ENCODE measurements at regions not wholly inside any gene's neighbourhood (a gene's known extent, or its start where the extent isn't known, plus 50 kb on each side); places are given as distances from the start of the nearest gene placed in this dataset.

DNA sequence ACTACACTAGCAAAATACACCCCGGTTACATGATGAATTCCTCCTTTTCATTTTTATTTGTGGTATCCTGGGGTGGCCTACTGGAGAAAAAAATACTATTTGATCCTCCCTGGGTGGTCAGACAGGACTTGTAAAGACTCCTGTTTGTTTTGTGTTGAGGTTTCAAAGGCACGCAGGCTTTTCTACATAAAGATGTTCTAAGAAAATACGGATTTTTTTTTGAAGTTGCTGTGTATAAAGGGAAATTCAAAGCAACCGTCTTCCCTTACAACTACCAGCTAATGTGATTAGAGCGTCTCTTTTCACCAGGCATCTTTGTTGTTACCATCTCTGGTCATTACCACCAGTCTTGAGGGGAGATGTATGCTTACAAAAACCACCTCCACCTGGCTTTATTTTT, 187.1 kb downstream of the SOX4 start:
- peak; percentile 29; the same call in 1 of the 2 replicates for ATAC-seq (ENCODE audit: low read depth)
- H3K9ac ChIP-seq (ENCODE audit: low read depth, low read length) = no peak overlapping the region
- no peak overlapping the region for H3K23ac ChIP-seq (ENCODE audit: low read depth, low read length)
- no peak overlapping the region for H3K4ac ChIP-seq (ENCODE audit: low read depth, low read length)
- ChIA-PET CTCF (interaction anchor here (0.6 kb wide), 1 partner anchor 9 kb away, joined by 4 read pairs; no protein-coding TSS in a partner anchor), POLR2A (ENCODE audit: unreplicated experiment) (no interaction called here)
- WGBS, 2 experiments (ENCODE audit: extremely low coverage in 2 of 2, insufficient read length in 1 of 2) = no CpG with 5 or more reads among the region's 5 CpGs
- no peak for DNase-seq
- no peak overlapping the region for H2AFZ ChIP-seq (replicated peaks; ENCODE audit: low read length, poor library complexity)
- dilution Hi-C loops (cut with HindIII; ENCODE audit: low sequenced_read_pairs, unreplicated experiment) (no loop called here), intact Hi-C loops (cut with micrococcal nuclease) (no loop called here), in situ Hi-C loops (cut with MboI; ENCODE audit: low sequenced_read_pairs) (no loop called here)
- no peak overlapping the region for H2BK20ac ChIP-seq (ENCODE audit: low read depth, low read length)
- H3K4me3 ChIP-seq (ENCODE audit: insufficient read depth, low read depth, low read length) = no peak overlapping the region
- no peaks in the 10 kb centered on the region for H4K20me1 ChIP-seq (ENCODE audit: insufficient read depth, low read length)
- peaks cover 6% of the 10 kb centered on the region for H3K9me1 ChIP-seq (ENCODE audit: insufficient read depth, low read length)
- H3K4me1 ChIP-seq (ENCODE audit: control insufficient read depth, insufficient read depth, low read length) = peaks cover 5% of the 10 kb centered on the region; the same call in 1 of the 2 replicates
- H2BK120ac ChIP-seq (ENCODE audit: low read depth, low read length) = no peak overlapping the region
- peaks cover 2% of the 10 kb centered on the region for H3K36me3 ChIP-seq (ENCODE audit: control insufficient read depth, insufficient read depth, low read length)
- H3K9me3 ChIP-seq (ENCODE audit: control insufficient read depth, insufficient read depth, low read length) = no peaks in the 10 kb centered on the region
- no peak overlapping the region for H3K56ac ChIP-seq (ENCODE audit: extremely low read depth, insufficient read depth, low read length)
- H4K8ac ChIP-seq (ENCODE audit: low read depth in 2 of 2, low read length in 2 of 2) = peak overlapping the region in 1 of 2 experiments; percentile 52; a peak in 1 of 4 replicates
- H3K14ac ChIP-seq (replicated peaks; ENCODE audit: low read depth, low read length) = no peak overlapping the region
- no peak overlapping the region for H4K5ac ChIP-seq (ENCODE audit: low read depth, low read length)
- H3K4me2 ChIP-seq (ENCODE audit: low read depth, low read length) = no peak overlapping the region
- H2BK15ac ChIP-seq (ENCODE audit: low read depth, low read length) = no peak overlapping the region
- no TSS peak for BruUV-seq (replicated peaks)
- TF ChIP-seq RFX5 (IDR thresholded peaks at IDR 0.05; ENCODE audit: low read depth, low read length) (no peak), MXI1 (IDR thresholded peaks at IDR 0.05; ENCODE audit: borderline replicate concordance, low read depth, low read length) (no peak), MAZ (IDR thresholded peaks at IDR 0.05; ENCODE audit: borderline replicate concordance, low read depth, low read length) (no peak), NFE2L2 (IDR thresholded peaks at IDR 0.05; ENCODE audit: low read depth, low read length) (no peak), RAD21 (IDR thresholded peaks at IDR 0.05; ENCODE audit: low read length) (no peak), FOS (IDR thresholded peaks at IDR 0.05; ENCODE audit: low read depth, low read length) (no peak), RCOR1 (IDR thresholded peaks at IDR 0.05; ENCODE audit: insufficient replicate concordance, low read length) (no peak), CHD1 (IDR thresholded peaks at IDR 0.05; ENCODE audit: low read depth, low read length) (no peak), POLR2A (IDR thresholded peaks at IDR 0.05; ENCODE audit: low read depth, low read length) (no peak), MAFK (IDR thresholded peaks at IDR 0.05; ENCODE audit: low read depth, low read length) (no peak), CEBPB (IDR thresholded peaks at IDR 0.05; ENCODE audit: low read depth, low read length) (no peak), BHLHE40 (IDR thresholded peaks at IDR 0.05; ENCODE audit: low read depth, low read length) (no peak)
- TF ChIP-seq, protein P1, sequence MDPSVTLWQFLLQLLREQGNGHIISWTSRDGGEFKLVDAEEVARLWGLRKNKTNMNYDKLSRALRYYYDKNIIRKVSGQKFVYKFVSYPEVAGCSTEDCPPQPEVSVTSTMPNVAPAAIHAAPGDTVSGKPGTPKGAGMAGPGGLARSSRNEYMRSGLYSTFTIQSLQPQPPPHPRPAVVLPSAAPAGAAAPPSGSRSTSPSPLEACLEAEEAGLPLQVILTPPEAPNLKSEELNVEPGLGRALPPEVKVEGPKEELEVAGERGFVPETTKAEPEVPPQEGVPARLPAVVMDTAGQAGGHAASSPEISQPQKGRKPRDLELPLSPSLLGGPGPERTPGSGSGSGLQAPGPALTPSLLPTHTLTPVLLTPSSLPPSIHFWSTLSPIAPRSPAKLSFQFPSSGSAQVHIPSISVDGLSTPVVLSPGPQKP (IDR thresholded peaks at IDR 0.05; ENCODE audit: borderline replicate concordance, low read depth, low read length) = no peak
- TF ChIP-seq, protein P2, sequence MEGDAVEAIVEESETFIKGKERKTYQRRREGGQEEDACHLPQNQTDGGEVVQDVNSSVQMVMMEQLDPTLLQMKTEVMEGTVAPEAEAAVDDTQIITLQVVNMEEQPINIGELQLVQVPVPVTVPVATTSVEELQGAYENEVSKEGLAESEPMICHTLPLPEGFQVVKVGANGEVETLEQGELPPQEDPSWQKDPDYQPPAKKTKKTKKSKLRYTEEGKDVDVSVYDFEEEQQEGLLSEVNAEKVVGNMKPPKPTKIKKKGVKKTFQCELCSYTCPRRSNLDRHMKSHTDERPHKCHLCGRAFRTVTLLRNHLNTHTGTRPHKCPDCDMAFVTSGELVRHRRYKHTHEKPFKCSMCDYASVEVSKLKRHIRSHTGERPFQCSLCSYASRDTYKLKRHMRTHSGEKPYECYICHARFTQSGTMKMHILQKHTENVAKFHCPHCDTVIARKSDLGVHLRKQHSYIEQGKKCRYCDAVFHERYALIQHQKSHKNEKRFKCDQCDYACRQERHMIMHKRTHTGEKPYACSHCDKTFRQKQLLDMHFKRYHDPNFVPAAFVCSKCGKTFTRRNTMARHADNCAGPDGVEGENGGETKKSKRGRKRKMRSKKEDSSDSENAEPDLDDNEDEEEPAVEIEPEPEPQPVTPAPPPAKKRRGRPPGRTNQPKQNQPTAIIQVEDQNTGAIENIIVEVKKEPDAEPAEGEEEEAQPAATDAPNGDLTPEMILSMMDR (conservative IDR thresholded peaks at IDR 0.05; ENCODE audit: low read depth, low read length) = no peak
- H3K27me3 ChIP-seq (ENCODE audit: control insufficient read depth, insufficient read depth, low read length) = no peaks in the 10 kb centered on the region
- H4K91ac ChIP-seq (ENCODE audit: insufficient read depth, low read depth, low read length) = no peak overlapping the region
- no peak overlapping the region for H3K18ac ChIP-seq (ENCODE audit: low read depth, low read length)
- H2BK5ac ChIP-seq (ENCODE audit: low read depth, low read length, poor library complexity, severe bottlenecking) = no peak overlapping the region
- no peaks in the 10 kb centered on the region for H3K79me1 ChIP-seq (ENCODE audit: low read depth in 1 of 2, low read length in 2 of 2)
- H2AK5ac ChIP-seq (ENCODE audit: low read depth, low read length) = no peak overlapping the region
- H3K27ac ChIP-seq (ENCODE audit: insufficient read depth, low read length) = no peak overlapping the region
- H2AK9ac ChIP-seq (replicated peaks; ENCODE audit: low read depth, low read length, poor library complexity) = no peak overlapping the region
